Smooth muscle cell of the brain vasculature (primary cell): ENCODE measurements at regions not wholly inside any gene's neighbourhood (a gene's known extent, or its start where the extent isn't known, plus 50 kb on each side); places are given as distances from the start of the nearest gene placed in this dataset.

Experiments
- DNase-seq: peaks from one replicate; pipeline ENCODE4 v3.0.0-alpha.2; 2012; ENCODE audit warnings: low read depth, low spot score

DNA sequence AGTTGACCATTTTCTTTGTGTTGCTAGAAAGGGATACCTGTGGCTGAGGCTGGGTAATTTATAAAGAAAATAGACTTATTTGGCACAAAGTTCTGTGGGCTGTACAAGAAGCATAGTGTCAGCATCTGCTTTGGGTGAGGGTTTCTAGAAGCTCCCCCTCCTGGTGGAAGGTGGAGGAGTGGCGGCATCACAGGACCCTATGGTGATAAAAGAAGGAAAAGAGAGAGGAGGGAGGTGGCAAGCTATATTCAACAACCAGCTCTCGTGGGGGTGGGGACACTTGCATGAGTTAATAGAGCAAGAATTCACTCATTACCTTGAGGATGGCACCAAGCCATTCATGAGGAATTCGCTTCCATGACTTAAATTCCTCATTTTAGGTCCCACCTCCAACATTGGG lies 2041.4 kb upstream of the CDH9 start:
- no peak for DNase-seq

DNA sequence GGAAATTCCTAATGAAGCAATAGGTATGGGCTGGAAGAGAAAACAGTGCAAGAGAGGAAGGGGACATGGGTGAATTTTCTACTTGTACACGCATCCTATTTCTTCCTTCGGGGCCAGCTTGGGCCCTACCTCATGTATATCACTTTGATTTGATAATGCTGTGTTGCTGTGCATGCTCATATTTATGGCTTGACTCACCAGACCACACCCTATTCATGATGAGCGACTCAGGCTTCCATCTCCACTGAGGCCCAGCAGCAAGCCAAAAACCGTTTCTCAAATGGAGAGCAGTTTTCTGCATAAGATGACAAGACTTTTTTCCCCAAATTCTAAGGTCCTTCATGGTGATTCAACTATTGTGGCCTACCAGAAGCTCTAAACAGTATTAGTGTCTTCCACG lies 2039.1 kb upstream of the CDH9 start:
- no peak for DNase-seq

GRCh38 chr5:29069104-29069402 lies 2030.7 kb upstream of the CDH9 start:
- no peak for DNase-seq

DNA sequence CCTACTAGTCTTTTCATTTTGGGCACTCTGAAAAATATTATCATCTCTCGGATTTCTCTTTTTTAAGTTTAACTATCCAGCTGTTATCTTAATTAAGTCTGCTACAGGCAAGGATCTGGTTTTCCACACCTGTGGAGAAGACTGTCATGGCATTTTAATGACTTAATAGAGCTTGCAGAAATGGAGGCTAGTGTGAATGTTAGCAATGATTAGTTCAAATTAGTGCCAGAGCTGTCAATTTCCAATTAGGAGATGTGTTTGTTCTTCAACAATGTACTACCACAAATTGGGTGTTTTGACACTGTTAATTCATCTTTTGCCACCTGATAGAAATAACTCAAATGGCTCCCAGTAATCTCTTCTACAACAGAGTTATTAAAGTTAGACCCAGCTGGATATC lies 2023.0 kb upstream of the CDH9 start:
- no peak for DNase-seq

DNA sequence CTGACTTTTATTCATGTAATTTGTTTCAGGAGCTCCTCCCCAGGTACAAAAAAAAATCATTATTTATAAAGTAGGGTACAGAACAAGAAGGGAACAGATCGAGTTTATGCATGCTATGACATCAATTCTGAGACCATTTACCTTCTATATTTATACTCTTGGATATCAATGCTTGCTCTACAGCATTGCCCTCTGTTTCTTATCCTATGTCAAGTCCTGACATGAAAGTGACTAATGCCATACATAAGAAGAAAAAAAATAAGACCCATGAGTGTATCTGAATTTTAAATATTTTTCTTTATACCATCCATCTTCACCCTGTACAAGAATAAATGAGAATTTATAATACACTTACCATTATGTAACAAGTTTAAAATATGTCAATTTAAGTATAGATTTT lies 2016.3 kb upstream of the CDH9 start:
- no peak for DNase-seq

DNA sequence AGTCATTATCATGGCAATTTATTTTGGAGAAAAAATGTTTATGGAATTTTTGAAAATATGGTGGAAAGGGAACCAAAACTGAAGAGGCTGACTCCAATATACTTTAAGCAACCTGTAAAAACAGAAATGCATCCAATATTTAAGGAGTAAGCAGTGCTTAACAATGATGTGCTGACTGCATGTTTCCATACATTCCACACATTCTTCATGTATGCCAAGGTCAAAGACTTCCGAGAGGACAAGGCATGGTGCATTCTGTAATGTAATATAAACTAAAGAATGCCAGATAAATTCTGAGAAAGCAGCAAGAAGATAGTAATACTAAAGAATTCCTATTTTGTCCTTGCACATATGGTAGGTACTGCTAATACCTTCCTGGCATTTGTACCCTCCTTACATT lies 2015.9 kb upstream of the CDH9 start:
- no peak for DNase-seq

GRCh38 chr5:29051509-29051908 lies 2013.1 kb upstream of the CDH9 start:
- DNase-seq = no peak

- no peak for DNase-seq
Observed at GRCh38 chr5:29042152-29042551, 2003.8 kb upstream of the CDH9 start.

GRCh38 chr5:29040404-29040803 lies 2002.0 kb upstream of the CDH9 start:
- DNase-seq = no peak

DNA sequence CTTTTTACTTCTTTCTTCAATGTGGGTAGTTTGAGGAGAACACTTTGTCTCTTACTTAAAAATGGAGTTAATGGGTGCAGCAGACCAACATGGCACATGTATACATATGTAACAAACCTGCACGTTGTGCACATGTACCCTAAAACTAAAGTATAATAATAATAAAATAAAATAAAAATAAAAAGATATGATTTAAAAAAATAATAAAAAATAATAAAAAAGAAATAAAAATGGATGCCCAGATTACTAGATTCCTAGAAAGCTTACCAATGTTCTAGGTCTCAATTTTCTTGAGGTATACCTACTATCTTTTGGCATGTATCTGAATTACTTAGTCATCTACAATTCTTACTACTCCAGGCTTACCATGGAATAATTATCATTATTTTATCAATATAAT lies 2001.6 kb upstream of the CDH9 start:
- DNase-seq = no peak

DNA sequence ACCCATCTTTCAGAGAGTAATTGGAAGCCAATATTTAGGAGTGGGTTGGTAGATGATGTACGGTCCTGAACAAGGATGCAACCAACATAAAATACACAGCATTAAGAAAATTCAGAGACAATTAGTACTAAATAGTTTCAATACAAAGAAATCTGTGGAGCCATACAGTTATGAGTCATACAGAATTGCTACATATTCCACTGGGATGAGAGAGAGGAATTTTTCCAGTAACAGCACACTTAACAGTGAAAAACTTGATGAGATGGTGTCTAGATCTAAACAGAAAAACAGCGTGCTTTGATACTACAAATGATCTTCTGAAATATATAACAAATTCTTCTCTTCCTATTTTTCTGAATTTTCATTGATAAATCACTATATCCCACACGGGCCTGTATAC lies 1999.3 kb upstream of the CDH9 start:
- DNase-seq = no peak

GRCh38 chr5:29024052-29024451 lies 1985.7 kb upstream of the CDH9 start:
- no peak for DNase-seq

DNA sequence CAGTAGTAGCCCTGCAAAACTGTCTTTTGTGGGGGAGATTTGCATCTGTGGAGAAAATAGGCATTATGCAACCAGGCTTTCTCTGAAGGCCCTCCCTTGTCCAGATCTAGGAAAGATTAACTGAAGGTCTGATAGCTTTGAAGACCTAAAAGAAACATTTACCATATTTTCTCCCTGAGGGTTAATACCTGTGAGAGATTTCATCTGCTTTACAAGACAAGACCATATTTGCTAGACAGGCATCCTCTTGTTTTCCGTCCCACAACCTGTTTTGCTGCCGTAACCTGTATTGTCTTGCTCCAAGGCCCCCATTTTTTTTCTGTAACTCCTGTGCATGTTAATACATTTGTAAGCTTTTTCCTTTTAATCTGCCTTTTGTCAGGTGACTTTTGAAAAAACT lies 1985.2 kb upstream of the CDH9 start:
- no peak for DNase-seq

DNA sequence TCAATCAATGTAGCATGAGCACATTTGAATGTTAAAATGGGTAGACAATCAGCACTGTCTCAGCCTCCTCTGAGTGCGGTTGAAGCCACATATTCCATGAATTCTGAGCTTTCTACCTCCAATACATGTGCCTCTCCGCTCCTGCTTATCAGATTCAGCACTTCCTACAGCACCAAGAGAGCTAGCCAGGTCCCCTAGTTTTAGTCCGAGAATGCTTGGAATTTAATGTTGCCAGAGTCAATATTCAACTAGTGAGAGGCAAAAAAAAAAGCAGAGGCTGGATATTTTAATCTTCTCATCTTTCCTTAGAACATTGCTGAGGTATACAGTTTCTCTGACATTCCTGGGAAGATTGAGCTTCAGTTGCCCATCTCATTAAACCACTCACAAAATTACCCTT lies 1979.1 kb upstream of the CDH9 start:
- no peak for DNase-seq

- DNase-seq = no peak
Observed at GRCh38 chr5:29016067-29016466, 1977.7 kb upstream of the CDH9 start.

DNA sequence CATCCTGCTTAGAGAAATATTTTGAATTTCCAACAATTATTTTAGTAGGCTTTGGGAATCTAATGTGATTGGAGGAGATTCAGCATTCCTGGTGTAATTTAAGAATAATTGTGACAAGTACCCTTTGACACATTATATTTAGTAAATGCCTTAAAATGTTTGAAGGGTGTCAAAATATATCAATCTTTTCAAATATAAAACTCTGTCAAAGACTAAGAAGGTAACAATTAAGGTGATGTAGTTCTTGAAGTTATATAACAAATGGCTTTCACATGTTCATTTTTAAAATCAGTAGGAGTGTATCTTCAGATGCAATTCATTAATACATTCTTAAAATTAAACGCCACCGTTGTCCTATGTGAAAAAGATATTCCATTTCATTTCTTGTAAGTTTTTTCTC lies 1977.1 kb upstream of the CDH9 start:
- DNase-seq = no peak

DNA sequence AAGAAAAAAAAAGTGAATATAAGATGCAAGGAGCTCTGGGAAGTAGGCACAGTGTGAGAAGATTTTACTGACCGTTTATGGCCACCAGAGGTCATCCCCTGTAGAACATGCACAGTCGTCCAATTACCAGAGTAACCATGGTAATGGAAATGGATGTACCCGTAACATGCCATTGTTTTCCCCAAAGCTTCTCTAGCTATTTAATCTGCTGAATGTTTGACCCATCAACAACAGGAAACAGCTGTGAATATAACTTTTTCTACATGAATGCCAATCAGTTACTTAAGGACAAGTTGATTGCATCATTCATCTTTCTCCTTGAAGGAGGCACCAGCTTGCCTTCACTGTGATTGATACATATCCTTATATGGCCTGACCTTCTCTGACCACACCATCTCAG lies 1967.0 kb upstream of the CDH9 start:
- no peak for DNase-seq

- DNase-seq = no peak
Observed at GRCh38 chr5:29002481-29002880, 1964.1 kb upstream of the CDH9 start.

GRCh38 chr5:29001666-29002065 lies 1963.3 kb upstream of the CDH9 start:
- no peak for DNase-seq

- DNase-seq = no peak
Observed at GRCh38 chr5:28984639-28985038, 1946.3 kb upstream of the CDH9 start.

GRCh38 chr5:28975508-28975907 lies 1937.1 kb upstream of the CDH9 start:
- DNase-seq = no peak

DNA sequence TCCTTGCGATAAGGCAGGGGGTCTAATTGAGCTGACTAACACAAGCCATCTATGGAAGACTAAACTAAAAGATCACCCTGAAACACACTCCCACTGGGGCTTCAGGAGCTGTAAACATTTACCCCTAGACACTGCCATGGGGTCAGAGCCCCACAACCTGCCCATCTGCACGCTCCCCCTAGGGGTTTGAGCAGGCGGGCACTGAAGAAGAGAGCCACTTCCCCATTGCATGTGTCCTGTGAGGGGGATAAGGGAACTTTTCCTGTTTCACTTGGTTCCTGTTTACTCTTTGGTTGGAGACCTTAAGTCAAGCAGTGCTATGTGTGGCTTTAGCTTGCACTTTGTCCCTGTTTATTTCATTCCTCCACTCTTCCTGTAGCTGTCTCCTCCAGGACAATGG lies 1929.5 kb upstream of the CDH9 start:
- DNase-seq = no peak

- no peak for DNase-seq
Observed at GRCh38 chr5:28961816-28962215, 1923.4 kb upstream of the CDH9 start.

DNA sequence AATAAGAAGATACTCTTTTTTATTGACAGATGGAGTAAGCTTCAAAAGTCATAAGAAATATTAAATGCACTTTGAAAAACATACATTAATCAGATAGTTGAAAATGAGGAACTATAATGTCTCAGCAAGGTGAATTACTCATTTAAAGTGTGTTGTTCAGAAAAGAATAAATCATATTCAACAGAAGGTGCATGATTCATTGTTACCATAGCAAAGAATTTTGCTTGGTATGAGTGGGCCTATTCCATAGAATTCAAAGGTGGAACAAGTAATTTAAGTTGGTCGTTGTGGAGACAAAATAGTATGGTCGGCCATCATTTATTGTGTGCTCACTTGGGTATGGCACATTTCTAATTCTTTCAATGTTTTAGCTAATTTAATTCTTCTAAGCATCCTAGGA lies 1920.2 kb upstream of the CDH9 start:
- no peak for DNase-seq

DNA sequence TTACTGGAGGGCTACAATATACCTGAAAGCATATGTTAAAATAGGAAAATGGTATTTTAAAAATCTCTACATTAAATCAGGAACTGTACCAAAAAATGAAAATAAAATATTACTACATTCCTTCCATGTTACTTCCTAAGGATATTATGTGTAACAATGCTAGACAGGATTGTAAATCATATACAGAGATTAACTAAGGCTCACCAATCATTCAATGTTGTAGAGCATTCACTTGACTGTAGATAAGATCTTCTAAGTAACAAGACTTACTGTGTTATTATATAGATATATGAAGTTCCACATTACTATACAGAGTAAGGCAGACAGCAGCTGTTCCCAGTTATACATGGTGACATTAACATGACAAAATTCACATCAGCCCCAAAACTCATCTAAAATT lies 1919.1 kb upstream of the CDH9 start:
- DNase-seq = no peak
